DMS53 (cell line): ENCODE measurements at regions not wholly inside any gene's neighbourhood (a gene's known extent, or its start where the extent isn't known, plus 50 kb on each side); places are given as distances from the start of the nearest gene placed in this dataset.
A peak's percentile ranks its signal among the peaks of the same experiment; 100 is the strongest.

ENCODE experiments used
- DNase-seq: peaks from one replicate; lab custom pipeline; 2025; lab: John Stamatoyannopoulos, UW

- no peak for DNase-seq
Observed at GRCh38 chr12:127268213-127268612, 998.8 kb upstream of the TMEM132C start.

GRCh38 chr12:127268706-127269425, 998.1 kb upstream of the TMEM132C start:
- DNase-seq = no peak

- DNase-seq = no peak
Observed at GRCh38 chr12:127270193-127270592, 996.8 kb upstream of the TMEM132C start.

DNA sequence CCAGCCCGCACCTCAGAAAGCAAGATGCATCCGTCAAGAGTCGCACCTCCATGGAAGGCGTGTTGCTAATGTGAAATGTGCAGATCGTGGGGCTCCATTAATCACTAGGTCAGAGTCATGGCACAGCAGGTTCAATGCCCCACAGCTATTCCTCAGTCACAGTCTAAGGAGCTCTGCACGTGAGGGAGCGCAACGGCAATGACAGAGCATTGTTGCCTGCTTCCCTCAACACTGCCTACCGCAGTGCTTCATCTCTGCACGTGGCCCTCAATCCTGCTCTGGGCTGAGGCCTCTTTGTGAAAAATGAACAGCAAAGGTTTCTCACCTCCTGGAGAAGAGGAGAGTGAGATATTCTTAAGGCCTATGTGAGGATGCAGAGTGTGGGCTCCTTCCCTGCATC, 995.2 kb upstream of the TMEM132C start:
- DNase-seq = no peak

GRCh38 chr12:127272864-127273263, 994.1 kb upstream of the TMEM132C start:
- DNase-seq = no peak

DNA sequence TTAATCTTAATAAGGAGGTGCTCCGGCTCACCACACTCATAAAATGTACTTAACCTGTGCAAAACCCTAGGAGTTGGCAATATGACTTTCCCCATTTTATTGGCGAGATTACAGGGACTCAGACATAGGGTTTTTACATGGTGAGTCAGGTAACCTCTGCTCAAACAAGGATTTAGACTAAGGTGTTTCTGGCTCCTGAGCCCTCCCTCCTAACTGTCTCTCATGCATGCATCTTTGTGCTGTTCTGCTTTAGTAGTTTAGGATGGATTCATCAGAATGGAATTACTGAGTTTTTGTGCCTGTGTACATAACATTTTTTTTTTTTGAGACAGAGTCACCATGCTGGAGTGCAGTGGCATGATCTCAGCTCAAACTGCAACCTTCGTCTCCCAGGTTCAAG, 993.3 kb upstream of the TMEM132C start:
- DNase-seq = no peak

- no peak for DNase-seq
Observed at GRCh38 chr12:127275416-127275815, 991.6 kb upstream of the TMEM132C start.

- DNase-seq = no peak
Observed at GRCh38 chr12:127277882-127278281, 989.1 kb upstream of the TMEM132C start.

GRCh38 chr12:127278351-127278750, 988.6 kb upstream of the TMEM132C start:
- DNase-seq = no peak

DNA sequence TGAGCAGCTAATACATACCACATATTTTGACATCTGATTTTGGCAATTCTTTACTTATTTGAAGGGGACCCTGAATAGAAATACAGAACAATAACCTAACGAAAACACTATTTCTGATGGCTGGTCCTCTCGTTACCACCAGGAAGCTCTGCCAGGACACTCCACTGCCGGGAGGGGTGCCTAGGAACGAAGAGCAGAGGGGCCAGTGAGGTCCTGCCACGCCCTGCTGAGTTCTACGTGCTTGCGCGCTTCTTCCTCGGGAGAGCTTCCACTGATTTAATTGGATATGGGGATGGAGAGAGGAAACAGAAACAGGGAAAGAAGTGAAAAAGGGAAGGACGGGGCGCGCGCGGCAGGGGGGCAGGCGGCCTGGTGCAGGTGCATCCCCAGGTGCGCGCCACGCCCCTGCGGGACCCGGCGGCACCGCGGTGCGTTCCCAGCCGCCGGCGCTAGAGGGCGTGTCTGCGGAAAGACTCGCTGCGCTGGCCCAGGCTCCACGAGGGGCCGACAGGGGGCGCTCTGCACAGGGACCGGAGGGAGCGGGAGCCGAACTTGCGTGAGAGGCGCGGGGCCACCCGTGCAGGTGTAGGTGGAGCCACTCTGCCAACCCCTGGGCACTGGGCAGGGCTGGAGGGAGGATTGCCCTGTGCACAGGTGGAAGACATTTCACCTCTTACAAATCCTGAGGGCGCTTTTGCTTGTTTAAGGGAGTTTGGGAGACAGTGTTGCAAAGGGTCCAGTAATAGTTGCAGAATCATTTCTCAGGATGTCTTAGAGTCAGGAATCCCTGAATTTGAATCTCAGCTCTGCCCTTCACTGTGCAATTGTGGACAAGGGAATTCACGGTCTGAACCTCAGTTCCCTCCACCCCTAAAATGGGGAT, 986.3 kb upstream of the TMEM132C start:
- peak; percentile 64 for DNase-seq

DNA sequence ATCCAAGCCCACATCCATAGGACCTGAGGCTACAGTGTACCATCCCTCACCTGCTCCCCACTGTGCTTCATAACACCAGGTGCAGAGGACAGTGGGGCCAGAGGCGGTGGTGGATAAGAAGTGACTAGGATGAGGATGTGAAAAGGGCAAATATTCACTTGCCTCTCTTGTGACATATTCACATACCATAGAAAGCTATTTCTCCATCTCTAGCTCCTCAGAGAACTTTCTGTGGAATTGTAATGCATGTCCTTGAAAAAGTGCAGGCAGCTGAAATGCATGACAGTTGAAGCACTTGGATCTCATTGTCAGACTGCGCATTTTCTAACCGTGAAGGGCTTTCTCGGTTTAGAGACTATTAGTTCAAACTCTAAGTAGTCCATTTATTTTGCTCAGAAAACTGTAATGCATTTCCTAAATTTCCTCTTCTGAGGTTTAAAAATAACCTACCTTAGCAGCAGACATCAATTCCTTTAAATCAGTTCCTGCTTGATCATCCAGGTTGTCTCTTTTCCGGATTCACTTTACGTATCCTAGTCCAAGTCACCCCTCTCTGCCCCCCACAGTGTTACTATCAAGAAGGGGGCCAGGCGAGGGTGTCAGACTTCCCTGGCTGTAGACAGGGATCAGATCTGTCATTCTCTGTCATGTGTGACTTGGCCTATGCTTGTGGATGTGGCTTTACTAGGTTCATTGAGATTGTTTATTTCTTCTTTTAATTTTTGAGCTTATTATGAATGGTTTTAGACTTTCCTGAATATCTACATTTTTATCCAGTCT, 984.0 kb upstream of the TMEM132C start:
- no peak for DNase-seq

DNA sequence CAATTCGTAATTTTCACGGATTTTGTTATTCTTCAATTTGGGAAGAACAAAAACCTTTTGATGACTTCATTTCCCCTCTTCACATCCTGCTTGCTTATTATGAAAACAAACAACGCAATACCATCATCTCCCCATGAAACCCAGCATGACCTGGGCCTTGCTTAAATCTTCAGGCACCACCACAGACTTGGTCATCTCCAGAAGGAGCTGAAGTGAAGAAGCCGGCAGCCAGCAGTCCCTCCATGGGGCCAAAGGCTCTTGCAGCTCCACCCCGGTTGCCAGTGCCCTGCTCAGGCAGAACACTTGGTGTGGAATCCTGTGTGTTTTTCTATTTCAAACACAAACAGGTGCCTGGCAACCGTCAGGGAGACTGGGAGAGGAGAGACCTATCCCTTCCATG, 982.9 kb upstream of the TMEM132C start:
- DNase-seq = no peak

GRCh38 chr12:127284870-127285431, 982.0 kb upstream of the TMEM132C start:
- DNase-seq = no peak

DNA sequence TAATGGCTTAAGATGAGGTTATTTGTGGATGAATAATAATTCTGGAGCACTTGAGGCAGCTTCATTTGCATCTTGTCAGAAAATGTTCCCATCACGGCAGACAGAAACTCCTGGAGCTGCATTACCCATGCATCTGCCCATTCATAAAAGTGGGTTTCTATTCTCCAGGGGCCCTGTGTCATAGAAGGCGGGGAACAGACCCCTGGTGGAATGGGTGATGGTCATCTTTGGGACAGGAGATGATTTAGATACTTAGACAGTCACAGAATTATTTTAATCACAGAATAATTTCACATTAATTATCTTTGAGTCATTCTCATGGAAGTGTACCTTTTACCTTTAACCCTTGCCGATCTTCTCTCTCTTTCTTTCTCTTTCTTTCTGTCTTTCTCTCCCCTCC, 980.7 kb upstream of the TMEM132C start:
- DNase-seq = no peak

- no peak for DNase-seq
Observed at GRCh38 chr12:127287256-127287655, 979.7 kb upstream of the TMEM132C start.

- DNase-seq = no peak
Observed at GRCh38 chr12:127290251-127290650, 976.7 kb upstream of the TMEM132C start.

DNA sequence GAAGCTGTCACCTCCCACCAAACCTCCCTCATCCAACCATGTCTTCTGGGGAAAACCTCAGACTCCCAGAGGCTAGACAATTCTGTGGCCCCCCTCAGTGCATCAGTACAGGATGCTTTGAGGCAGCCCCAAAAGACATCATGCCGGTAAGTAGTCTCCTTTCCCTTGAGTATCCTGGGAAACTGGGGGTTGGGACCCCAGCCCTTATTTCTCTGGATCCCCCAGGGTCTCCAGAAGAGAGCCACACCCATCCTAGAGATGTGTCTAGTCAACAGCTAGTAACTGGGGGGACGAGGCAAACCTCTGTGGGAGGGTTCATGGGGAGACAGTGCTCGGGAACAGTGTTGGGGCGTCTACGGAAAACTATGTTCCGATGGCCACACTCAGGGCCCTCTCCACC, 974.2 kb upstream of the TMEM132C start:
- no peak for DNase-seq

- peak; percentile 72 for DNase-seq
Observed at GRCh38 chr12:127293507-127294310, 973.3 kb upstream of the TMEM132C start.

GRCh38 chr12:127294651-127295210, 972.2 kb upstream of the TMEM132C start:
- no peak for DNase-seq

GRCh38 chr12:127295630-127296029, 971.3 kb upstream of the TMEM132C start:
- DNase-seq = no peak

DNA sequence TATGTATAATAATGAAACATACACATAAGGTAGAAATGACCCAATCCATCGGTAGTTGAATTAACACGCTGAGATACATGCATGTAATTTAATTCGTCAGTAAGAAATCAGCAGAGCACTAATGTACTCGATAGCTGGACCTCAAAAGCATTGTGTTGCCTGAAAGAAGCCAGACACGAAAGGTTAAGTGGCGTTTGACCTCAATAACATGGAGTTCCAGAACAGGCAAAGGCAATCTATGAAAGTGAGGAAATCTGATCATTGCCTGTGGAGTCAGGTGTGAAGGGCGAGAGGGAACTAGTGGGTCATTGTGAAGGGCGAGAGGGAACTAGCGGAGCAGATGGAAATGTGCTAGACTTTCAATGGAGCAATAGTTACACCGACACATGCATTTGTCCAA, 970.4 kb upstream of the TMEM132C start:
- DNase-seq = no peak
